ENCODE measurements at regions not wholly inside any gene's neighbourhood (a gene's known extent, or its start where the extent isn't known, plus 50 kb on each side); places are given as distances from the start of the nearest gene placed in this dataset.

GRCh38 chr20:19929481-19930145, 87.5 kb upstream of the NAA20 start:
- no peak for DNase-seq

DNA sequence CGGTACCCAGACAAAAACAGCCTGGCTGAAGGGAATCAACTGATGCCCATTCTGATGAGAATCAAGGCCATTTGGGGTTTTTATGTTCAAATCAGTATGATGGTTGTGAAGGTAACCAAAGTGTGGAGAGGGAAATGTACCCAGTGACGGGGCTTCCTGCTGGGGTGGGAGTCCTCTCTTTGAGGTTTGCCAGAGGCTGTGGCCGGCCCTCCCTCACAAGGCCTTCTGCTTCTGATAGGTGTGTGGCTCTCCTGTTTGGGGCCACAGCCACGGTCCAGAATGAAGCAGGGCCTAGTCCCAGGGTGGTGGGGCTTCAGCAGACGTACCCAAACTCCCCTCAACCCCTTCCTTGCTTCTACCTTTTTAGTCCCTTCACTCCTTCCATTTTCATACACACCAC, 86.7 kb upstream of the NAA20 start:
- no peak for DNase-seq

DNA sequence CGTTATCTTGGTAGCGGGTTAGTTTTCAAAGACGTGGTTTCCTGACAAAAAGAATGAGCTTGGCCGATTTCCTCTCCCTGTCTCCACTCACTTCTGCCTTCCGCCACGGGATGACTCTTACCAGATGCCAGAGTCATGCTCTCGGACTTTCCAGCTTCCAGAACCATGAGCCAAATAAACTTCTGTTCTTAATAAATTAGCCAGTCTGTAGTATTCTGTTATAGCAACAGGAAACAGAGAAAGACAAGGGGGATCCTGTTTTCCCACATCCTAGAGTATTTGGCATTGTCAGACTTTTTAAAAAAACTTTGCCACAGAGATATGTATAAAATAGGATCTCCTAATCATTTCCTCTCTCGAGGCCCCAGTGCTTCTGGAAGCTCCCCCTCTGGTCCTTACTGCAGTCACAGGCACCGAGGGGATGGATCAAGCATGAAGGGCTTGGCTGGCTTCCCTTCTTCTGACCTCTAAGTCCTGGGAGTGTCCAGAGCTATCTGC, 84.9 kb upstream of the NAA20 start:
- no peak for DNase-seq

GRCh38 chr20:19934792-19935491, 82.2 kb upstream of the NAA20 start:
- no peak for DNase-seq

DNA sequence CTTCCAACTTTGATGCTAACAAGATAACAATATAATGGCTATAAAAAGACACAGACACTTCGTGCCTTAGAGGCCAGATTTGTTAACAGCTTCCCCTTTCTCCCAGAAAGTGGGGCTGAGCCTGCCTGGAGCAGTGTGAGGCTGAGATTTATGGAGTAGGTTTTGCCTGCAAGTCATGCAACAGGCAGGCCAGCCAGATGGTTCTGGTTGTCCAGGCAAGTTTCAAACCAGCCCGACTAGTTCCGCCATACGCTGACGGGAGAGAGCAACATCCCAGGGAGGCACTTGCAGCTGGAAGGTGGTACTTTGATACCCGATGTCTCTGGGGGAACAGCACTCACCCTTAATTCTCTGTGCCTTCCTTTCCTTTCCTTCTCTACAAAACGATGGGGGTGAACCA, 81.3 kb upstream of the NAA20 start:
- DNase-seq, result no peak

- no peak for DNase-seq
Measured at GRCh38 chr20:19936466-19937200, 80.5 kb upstream of the NAA20 start.

DNA sequence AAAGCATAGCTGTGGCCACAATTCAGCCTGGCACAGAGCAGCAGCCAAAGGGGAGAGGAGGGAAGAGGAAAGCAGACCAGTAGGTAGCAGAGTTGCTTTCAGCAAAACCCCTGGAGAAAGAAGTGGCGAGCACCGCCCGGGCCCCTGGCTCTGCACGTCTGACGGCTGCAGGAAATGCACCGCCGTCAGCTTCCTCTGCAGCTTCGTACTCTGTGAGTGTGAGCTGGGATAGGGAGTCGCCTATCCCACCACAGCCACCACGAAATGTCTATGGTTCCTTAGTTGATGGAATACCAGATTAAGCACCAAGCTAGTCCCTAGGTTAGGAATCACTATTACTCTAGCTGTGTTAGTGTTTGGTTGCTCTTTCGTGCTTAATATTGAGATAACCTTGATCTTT, 79.9 kb upstream of the NAA20 start:
- DNase-seq, result peak; percentile 39 to 40

GRCh38 chr20:19937651-19938420, 79.3 kb upstream of the NAA20 start:
- DNase-seq, result peak; percentile 28 to 35

- no peak for DNase-seq
Measured at GRCh38 chr20:19938421-19939090, 78.6 kb upstream of the NAA20 start.

- no peak for DNase-seq
Measured at GRCh38 chr20:19940988-19941460, 76.1 kb upstream of the NAA20 start.

DNA sequence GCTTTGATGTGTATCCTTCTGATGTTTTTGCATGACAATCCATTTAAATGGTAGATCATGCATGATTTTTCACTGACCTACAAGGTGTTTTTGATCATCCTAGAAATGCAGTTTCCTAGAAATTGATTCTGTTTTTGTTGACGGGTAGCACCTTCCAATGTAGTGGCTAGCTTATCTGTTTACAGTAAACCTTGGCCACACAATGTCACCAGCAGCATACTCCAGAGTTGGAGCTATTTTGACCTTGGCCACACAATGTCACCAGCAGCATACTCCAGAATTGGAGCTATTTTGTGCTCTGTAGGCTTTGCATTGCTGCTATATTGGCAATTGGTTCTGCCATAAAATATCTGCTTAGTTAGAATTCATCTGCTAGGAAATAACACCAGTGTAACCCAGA, 74.6 kb upstream of the NAA20 start:
- DNase-seq, result no peak

GRCh38 chr20:19943061-19943521, 74.1 kb upstream of the NAA20 start:
- no peak for DNase-seq

DNA sequence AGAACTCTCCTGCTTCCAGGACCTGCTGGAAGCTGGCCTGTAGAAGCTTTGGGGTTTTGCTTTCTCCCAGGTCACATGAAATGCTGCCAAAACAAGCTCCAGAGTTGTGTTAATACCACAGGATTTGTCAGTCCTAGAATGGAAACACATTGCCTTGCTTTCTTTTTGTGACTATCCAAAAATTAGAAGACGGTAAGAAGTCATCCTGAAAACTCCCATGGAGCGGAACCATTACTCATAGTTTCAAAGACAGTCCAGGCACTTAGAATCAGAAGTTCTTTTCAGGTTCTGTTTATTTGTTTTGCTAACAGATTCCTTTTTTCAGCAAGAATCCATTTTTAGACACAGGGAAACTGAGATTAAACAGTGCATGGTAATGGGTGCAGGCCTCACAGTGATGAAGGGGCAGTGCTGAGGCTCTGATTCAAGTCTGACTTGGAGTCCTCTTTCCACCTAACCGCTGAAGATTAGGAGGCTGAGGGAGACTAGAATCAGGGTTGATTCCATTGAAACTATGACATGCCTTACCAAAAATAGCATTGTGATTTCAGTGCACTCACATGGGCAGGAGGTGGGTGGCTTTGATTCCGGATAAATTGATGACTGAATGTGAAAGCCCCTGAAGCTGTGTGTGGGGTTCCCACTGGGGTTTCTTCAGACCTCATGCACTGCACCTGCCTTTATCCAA, 72.2 kb upstream of the NAA20 start:
- DNase-seq, result peak; percentile 58 to 64

- no peak for DNase-seq
Measured at GRCh38 chr20:19945732-19946670, 71.2 kb upstream of the NAA20 start.

DNA sequence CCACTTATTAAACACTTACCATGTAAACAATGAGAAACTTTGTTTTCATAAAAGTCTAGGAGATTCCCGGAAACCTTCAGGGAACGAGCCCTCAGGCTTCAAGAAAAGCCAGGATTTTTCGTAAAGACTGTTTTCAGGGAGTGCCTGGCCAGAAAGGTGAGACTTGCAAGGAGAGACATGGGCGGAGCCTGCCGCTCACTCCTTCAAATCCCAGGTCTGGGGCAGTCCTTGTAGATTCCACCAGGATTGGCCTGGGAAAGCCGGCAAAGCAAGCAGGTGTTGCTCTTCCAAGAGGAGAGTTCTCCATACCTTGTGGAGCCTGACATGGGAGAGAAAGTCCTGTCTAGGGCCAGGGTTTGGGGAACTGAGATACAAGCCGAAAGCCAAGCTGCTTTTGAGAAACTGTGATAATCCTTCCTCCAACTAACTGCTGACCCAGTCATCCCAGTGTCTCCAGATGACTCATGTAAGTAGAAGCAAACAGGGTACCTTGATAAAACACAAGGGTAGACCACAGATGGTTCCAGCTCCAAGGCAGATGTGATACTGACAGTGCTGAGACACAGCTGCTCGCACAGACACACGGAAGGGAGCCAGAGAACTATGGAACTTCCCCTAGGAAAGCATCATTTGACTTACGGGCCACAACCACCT, 69.4 kb upstream of the NAA20 start:
- DNase-seq, result no peak

DNA sequence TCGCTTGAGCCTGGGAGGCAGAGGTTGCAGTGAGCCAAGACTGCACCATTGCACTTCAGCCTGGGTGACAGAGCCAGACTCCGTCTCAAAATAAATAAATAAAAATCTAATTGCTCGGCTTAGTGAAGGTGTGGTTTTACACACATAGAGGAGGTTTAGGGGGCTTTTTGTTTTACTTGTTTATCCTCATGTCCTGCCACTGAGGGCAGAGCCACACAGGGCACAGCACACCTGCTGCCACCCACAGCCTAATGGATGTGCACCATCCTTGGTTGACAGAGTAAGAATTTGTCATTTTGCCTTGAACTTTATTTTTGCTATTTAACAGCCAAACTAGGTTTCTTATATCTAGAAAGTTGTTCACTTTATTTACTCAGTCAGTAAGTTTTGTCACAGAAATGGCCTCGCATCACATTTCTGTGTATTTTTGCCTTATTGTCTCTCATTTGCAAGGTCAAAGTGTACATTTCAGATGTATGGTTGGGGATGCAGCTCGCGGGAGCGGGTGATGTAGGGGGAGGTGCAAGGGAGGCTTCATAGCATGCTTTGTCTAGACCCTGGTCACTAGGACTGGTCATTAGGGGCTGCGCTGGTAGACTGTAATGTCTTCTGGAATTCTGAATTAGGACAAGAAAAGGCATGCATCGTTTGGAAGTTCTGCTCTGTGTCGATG, 67.8 kb upstream of the NAA20 start:
- no peak for DNase-seq

DNA sequence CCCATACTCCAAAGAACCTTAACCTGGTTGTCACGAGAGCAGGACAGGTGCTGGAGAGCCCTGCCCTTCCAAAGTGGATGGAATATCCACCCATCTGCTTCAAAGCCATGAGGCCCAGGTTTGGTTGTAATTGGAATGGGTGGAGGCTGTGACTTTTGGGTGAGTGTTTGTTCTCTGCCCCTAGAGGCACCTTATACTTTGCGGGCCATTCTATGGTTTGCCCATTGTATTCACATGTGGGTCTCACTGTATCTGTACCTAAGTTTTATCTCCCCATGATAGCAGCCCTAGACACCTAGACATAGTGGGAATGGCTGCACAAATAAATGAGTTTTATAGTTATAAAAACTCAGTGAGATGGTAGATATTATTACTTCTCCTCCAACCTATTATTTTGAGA, 67.1 kb upstream of the NAA20 start:
- no peak for DNase-seq

DNA sequence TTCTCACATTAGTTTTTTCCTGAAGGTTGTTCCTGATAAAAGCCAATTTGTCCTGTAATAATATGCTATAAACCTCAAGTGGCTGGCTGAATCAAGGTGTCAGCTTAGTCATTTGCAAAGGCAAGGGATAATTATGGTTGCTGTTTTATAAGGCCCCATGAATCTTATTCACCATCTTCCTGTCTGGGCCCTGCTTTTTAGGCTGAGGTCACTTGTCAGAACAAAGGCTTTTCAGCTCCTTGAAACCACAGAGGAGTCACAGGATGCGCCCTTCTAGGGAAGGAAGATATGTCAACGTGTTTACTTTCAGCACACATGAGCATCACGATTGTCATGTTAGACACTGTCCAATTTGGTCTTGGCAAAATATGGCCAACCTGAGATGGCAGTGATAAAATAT, 64.8 kb upstream of the NAA20 start:
- DNase-seq, result no peak

- DNase-seq, result no peak
Measured at GRCh38 chr20:19953606-19954005, 63.6 kb upstream of the NAA20 start.
